Thoracic aorta (tissue), 2 donors: ENCODE measurements at regions not wholly inside any gene's neighbourhood (a gene's known extent, or its start where the extent isn't known, plus 50 kb on each side); places are given as distances from the start of the nearest gene placed in this dataset.
"Not testable (repeated sequence)": the region's sequence is repeated elsewhere in the genome, so short reads cannot be mapped to it uniquely, and the experiment has no call there.

ENCODE experiments used
- ATAC-seq: fragments of 150-250 bp; one replicate; pipeline ENCODE4 v1.8.0; 2017; ENCODE audit warnings: low read depth; ENCODE audit not compliant: insufficient number of reproducible peaks, low FRiP score
- DNase-seq: peaks from one replicate; pipeline ENCODE4 v3.0.0-alpha.2; 2020; ENCODE audit warnings: low spot score
- H3K27ac ChIP-seq, 2 donors: fragments of 200-600 bp; sonication (generic); 1 replicate in 1 of 2; 2 replicates in 1 of 2; pipeline ENCODE4 v1.5.1; 2016; ENCODE audit warnings: mild to moderate bottlenecking in 2 of 2, moderate library complexity in 2 of 2
- H3K27me3 ChIP-seq: fragments of 200-600 bp; sonication (generic); replicated peaks from 2 replicates; pipeline ENCODE4 v1.6.0; 2016; ENCODE audit warnings: mild to moderate bottlenecking; ENCODE audit not compliant: insufficient read depth
- H3K36me3 ChIP-seq: fragments of 200-600 bp; sonication (generic); one replicate; pipeline ENCODE4 v1.5.1; 2016
- H3K4me1 ChIP-seq, 2 donors: fragments of 200-600 bp; sonication (generic); 1 replicate in 1 of 2; 2 replicates in 1 of 2; pipeline versions ENCODE4 v1.5.1 to v1.6.0; 2016; ENCODE audit warnings: low read depth in 2 of 2, mild to moderate bottlenecking in 1 of 2; ENCODE audit not compliant: control insufficient read depth in 1 of 2
- H3K4me3 ChIP-seq: fragments of 200-600 bp; sonication (generic); 2 replicates; pipeline ENCODE4 v1.5.1; 2016; ENCODE audit warnings: mild to moderate bottlenecking
- H3K9me3 ChIP-seq: fragments of 200-600 bp; sonication (generic); 2 replicates; pipeline ENCODE4 v1.5.1; 2016
- CTCF ChIP-seq: fragments of 200-600 bp; sonication (generic); IDR thresholded peaks from one replicate; pipeline ENCODE4 v1.5.1; 2019; ENCODE audit warnings: antibody characterized with exemption

GRCh38 chr18:33826151-33826550 lies 248.1 kb downstream of the ASXL3 start:
- H3K9me3 ChIP-seq: no peaks in the 10 kb centered on the region
- no peaks in the 10 kb centered on the region for H3K27me3 ChIP-seq
- no peak for TF ChIP-seq CTCF
- no peak overlapping the region for H3K4me3 ChIP-seq
- ATAC-seq: no peak
- no peak for DNase-seq
- H3K36me3 ChIP-seq: no peaks in the 10 kb centered on the region
- H3K4me1 ChIP-seq: no peaks in the 10 kb centered on the region
- no peak overlapping the region for H3K27ac ChIP-seq

GRCh38 chr18:33821503-33821902 lies 243.5 kb downstream of the ASXL3 start:
- H3K4me1 ChIP-seq: no peaks in the 10 kb centered on the region
- H3K27me3 ChIP-seq: no peaks in the 10 kb centered on the region
- no peak overlapping the region for H3K27ac ChIP-seq
- no peaks in the 10 kb centered on the region for H3K9me3 ChIP-seq
- H3K36me3 ChIP-seq: no peaks in the 10 kb centered on the region
- no peak for ATAC-seq
- H3K4me3 ChIP-seq: no peak overlapping the region
- TF ChIP-seq CTCF: no peak
- DNase-seq: no peak

GRCh38 chr18:33820517-33821371 lies 242.7 kb downstream of the ASXL3 start:
- TF ChIP-seq CTCF: no peak
- H3K27me3 ChIP-seq: no peaks in the 10 kb centered on the region
- no peak overlapping the region for H3K27ac ChIP-seq
- DNase-seq: no peak
- ATAC-seq: no peak
- no peaks in the 10 kb centered on the region for H3K36me3 ChIP-seq
- no peaks in the 10 kb centered on the region for H3K4me1 ChIP-seq
- no peaks in the 10 kb centered on the region for H3K9me3 ChIP-seq
- H3K4me3 ChIP-seq: no peak overlapping the region

GRCh38 chr18:33819692-33820343 lies 241.8 kb downstream of the ASXL3 start:
- not testable (repeated sequence) for H3K4me3 ChIP-seq, H3K9me3 ChIP-seq, H3K27me3 ChIP-seq, H3K36me3 ChIP-seq, H3K4me1 ChIP-seq, H3K27ac ChIP-seq, ATAC-seq, DNase-seq

GRCh38 chr18:33818145-33818544 lies 240.1 kb downstream of the ASXL3 start:
- no peak overlapping the region for H3K4me3 ChIP-seq
- no peak for ATAC-seq
- H3K4me1 ChIP-seq: no peaks in the 10 kb centered on the region
- no peak for DNase-seq
- no peak for TF ChIP-seq CTCF
- H3K9me3 ChIP-seq: no peaks in the 10 kb centered on the region
- no peak overlapping the region for H3K27ac ChIP-seq
- no peaks in the 10 kb centered on the region for H3K36me3 ChIP-seq
- H3K27me3 ChIP-seq: no peaks in the 10 kb centered on the region
